Heart left ventricle (tissue), 16 donors: ENCODE measurements at regions not wholly inside any gene's neighbourhood (a gene's known extent, or its start where the extent isn't known, plus 50 kb on each side); places are given as distances from the start of the nearest gene placed in this dataset.
A peak's percentile ranks its signal among the peaks of the same experiment; 100 is the strongest.

Source experiments
- ATAC-seq, 4 donors: fragments of 200-7000 bp; cut with Tn5 transposase; one replicate each; pipeline ENCODE4 v1.9.1; 2020 to 2022; ENCODE audit warnings: moderate library complexity in 4 of 4, mild to moderate bottlenecking in 3 of 4, moderate number of reproducible peaks in 1 of 4
- DNase-seq, 5 donors: peaks; one replicate each; pipeline ENCODE4 v3.0.0-alpha.2; 2020
- H3K27ac ChIP-seq, 12 donors: fragments of 200-600 bp; sonication (generic) in 4 of 12; one replicate each; pipeline versions ENCODE4 v1.5.0 to v1.8.0; 2016 to 2022; ENCODE audit warnings: mild to moderate bottlenecking in 2 of 12
- H3K27me3 ChIP-seq, 9 donors: fragments of 200-600 bp; sonication (generic) in 2 of 9; one replicate each; pipeline versions ENCODE4 v1.5.1 to v1.8.0; 2016 to 2022; ENCODE audit warnings: mild to moderate bottlenecking in 3 of 9
- H3K36me3 ChIP-seq, 9 donors: fragments of 200-600 bp; sonication (generic) in 2 of 9; one replicate each; pipeline versions ENCODE4 v1.5.0 to v1.8.0; 2018 to 2022; ENCODE audit warnings: mild to moderate bottlenecking in 2 of 9
- H3K4me1 ChIP-seq, 12 donors: fragments of 200-600 bp; sonication (generic) in 4 of 12; one replicate each; pipeline versions ENCODE4 v1.5.0 to v1.8.0; 2016 to 2022; ENCODE audit warnings: mild to moderate bottlenecking in 3 of 12
- H3K4me3 ChIP-seq, 12 donors: fragments of 200-600 bp; sonication (generic) in 4 of 12; one replicate each; pipeline versions ENCODE4 v1.5.0 to v1.8.0; 2017 to 2022; ENCODE audit warnings: mild to moderate bottlenecking in 9 of 12, moderate library complexity in 4 of 12
- H3K9me3 ChIP-seq, 12 donors: fragments of 200-600 bp; sonication (generic) in 4 of 12; one replicate each; pipeline versions ENCODE4 v1.5.0 to v1.8.0; 2016 to 2022; ENCODE audit warnings: mild to moderate bottlenecking in 1 of 12
- CTCF ChIP-seq, 12 donors: fragments of 200-600 bp; sonication (generic) in 4 of 12; IDR thresholded peaks; one replicate each; pipeline versions ENCODE4 v1.5.0 to v1.8.0; 2018 to 2022; ENCODE audit warnings: antibody characterized with exemption in 12 of 12, mild to moderate bottlenecking in 5 of 12
- POLR2A ChIP-seq, 2 donors: fragments of 450-650 bp; IDR thresholded peaks; one replicate each; pipeline ENCODE4 v1.6.1; 2017; ENCODE audit warnings: antibody characterized with exemption in 2 of 2, mild to moderate bottlenecking in 2 of 2, moderate library complexity in 2 of 2
- WGBS, 4 donors: extraction: QIAGEN DNeasy Blood & Tissue Kit in 2 of 4; methylation state at CpG; one replicate each; pipeline versions ENCODE4 v1.1.5 to v1.1.7; 2013 to 2018; 5-methylcytosine and 5-hydroxymethylcytosine counted together
- intact Hi-C, 10 donors: fragments of 100-400 bp; cut with DNase I; formaldehyde crosslinking; loops; one replicate each; pipeline versions ENCODE4 v1.11.1 to v1.14.2; 2022
- donor health status: ischemic (EF 13 %, LVEDD 7.1; RV severe dilation, severe dysfunction).
- donor health status: healthy with polysubstance abuse.
- donor health status: DM: no; HTN: yes; CAD: no.
- donor health status: DM: no; HTN: no; CAD: no.
- donor health status: ischemic (EF 25% LVEDD 6.9; RV normal size, moderate dysfunction).
- donor health status: ischemic (EF 25% LVEDD 5.7; RV mildly dilated, moderate dysfunction).
- donor health status: healthy.
- donor health status: DM: yes; HTN: yes; CAD: no.
- donor health status: ischemic (EF 35%, LVEDD 5.7; RV mildly dilated, moderate dysfunction).
- donor health status: nonischemic (EF 11% LVEDD 7.7; RV severe dilation, severe dysfunction).
- donor health status: DM: yes; HTN: yes; CAD: no.
- donor health status: PGD.
- donor health status: ischemic (EF 29% LVEDD 5.4; RV normal size, mild dysfunction).
- donor health status: nonischemic (EF 23%, LVEDD 6.1; RV moderate dilation, normal function).

GRCh38 chr14:75370416-75371205 lies 57.2 kb upstream of the JDP2 start:
- peaks cover 0 to 4% (median 0%) of the 10 kb centered on the region in 12 donors for H3K9me3 ChIP-seq
- H3K4me3 ChIP-seq: no peak overlapping the region
- intact Hi-C loops: loop anchor here in 1 of 10 donors (5.0 kb wide), 1 partner anchor 53 kb away; no protein-coding TSS in a partner anchor
- 93 to 98% (median 96%) methylated on average over 2 of the region's 2 CpGs for WGBS, 4 donors
- no peaks in the 10 kb centered on the region for H3K36me3 ChIP-seq
- no peak overlapping the region for H3K27ac ChIP-seq
- DNase-seq: no peak
- TF ChIP-seq POLR2A (IDR thresholded peaks at IDR 0.05): no peak
- H3K27me3 ChIP-seq: no peaks in the 10 kb centered on the region
- ATAC-seq: peak in 2 of 4 donors; percentile 29 to 66
- peaks cover 0 to 23% (median 1%) of the 10 kb centered on the region in 12 donors for H3K4me1 ChIP-seq

DNA sequence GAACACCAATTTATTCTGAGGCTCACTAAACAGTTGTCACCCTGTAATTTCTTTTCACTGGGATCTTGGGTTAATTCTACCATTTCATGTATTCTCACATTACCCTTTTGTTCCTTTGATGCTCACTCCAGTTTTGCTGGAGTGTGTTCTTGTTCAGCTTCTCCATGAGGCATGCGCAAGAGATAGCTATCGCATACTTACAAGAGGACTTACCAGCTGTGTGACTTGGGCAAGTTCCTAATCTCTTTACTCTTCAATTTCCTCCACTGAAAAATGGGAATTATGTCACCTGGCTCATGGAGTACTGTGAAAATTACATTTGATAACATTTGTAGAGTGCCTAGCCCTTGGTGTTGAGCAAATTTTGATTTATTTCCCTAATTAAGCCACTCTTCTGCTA lies 56.5 kb upstream of the JDP2 start:
- intact Hi-C loops: loop anchor here in 1 of 10 donors (5.0 kb wide), 1 partner anchor 54 kb away; no protein-coding TSS in a partner anchor
- Histone ChIP-seq H3K27ac (no peak overlapping the region), H3K4me1 (peaks cover 0 to 23% (median 1%) of the 10 kb centered on the region in 12 donors), H3K9me3 (peaks cover 0 to 4% (median 0%) of the 10 kb centered on the region in 12 donors), H3K4me3 (no peak overlapping the region), H3K27me3 (no peaks in the 10 kb centered on the region), H3K36me3 (no peaks in the 10 kb centered on the region)
- TF ChIP-seq CTCF (IDR thresholded peaks at IDR 0.05): no peak
- TF ChIP-seq POLR2A (IDR thresholded peaks at IDR 0.05): no peak
- ATAC-seq (no peak), DNase-seq (no peak)
- WGBS, 4 donors: 95 to 100% (median 98%) methylated on average over 2 of the region's 2 CpGs

DNA sequence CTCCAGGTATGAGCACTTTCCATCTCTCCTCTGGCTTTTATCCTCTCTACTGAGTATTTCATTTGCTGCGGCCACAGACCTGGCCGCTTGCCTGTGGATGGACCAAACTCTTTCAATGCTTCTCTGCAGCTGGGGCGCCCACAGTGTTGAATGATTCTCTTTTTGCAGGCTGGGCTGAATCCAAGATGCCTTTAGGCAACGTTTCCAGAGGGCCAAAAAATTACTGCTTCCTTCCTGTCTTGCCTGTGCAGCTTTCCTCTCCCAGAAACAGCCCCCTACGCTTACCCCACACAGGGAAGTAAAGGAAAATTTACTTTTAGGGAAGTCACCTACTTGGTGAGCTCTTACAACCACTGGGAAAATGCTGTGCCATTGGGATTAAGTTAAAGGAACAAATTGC lies 55.6 kb upstream of the JDP2 start:
- 37 to 48% (median 43%) methylated on average over 5 of the region's 5 CpGs for WGBS, 4 donors
- intact Hi-C loops: loop anchor here in 1 of 10 donors (5.0 kb wide), 1 partner anchor 55 kb away; no protein-coding TSS in a partner anchor
- H3K9me3 ChIP-seq: peaks cover 0 to 4% (median 0%) of the 10 kb centered on the region in 12 donors
- no peak overlapping the region for H3K27ac ChIP-seq
- DNase-seq: peak in 2 of 5 donors; percentile 39 to 43
- peaks cover 0 to 23% (median 1%) of the 10 kb centered on the region in 12 donors for H3K4me1 ChIP-seq
- ATAC-seq: peak in 2 of 4 donors; percentile 30 to 32
- H3K4me3 ChIP-seq: no peak overlapping the region
- H3K27me3 ChIP-seq: no peaks in the 10 kb centered on the region
- TF ChIP-seq POLR2A (IDR thresholded peaks at IDR 0.05) (no peak), CTCF (IDR thresholded peaks at IDR 0.05) (no peak)
- no peaks in the 10 kb centered on the region for H3K36me3 ChIP-seq

GRCh38 chr14:75373133-75373532 lies 54.7 kb upstream of the JDP2 start:
- TF ChIP-seq CTCF (IDR thresholded peaks at IDR 0.05) (no peak), POLR2A (IDR thresholded peaks at IDR 0.05) (no peak)
- WGBS, 4 donors: 58 to 64% (median 62%) methylated on average over 3 of the region's 3 CpGs
- no peak for ATAC-seq
- no peaks in the 10 kb centered on the region for H3K36me3 ChIP-seq
- no peaks in the 10 kb centered on the region for H3K27me3 ChIP-seq
- H3K9me3 ChIP-seq: peaks cover 0 to 4% (median 0%) of the 10 kb centered on the region in 12 donors
- intact Hi-C loops: loop anchor here in 1 of 10 donors (5.0 kb wide), 1 partner anchor 56 kb away; no protein-coding TSS in a partner anchor
- peaks cover 0 to 23% (median 1%) of the 10 kb centered on the region in 12 donors for H3K4me1 ChIP-seq
- H3K27ac ChIP-seq: no peak overlapping the region
- DNase-seq: no peak
- no peak overlapping the region for H3K4me3 ChIP-seq
